Chondrocyte (in vitro differentiated cells): ENCODE measurements at regions not wholly inside any gene's neighbourhood (a gene's known extent, or its start where the extent isn't known, plus 50 kb on each side); places are given as distances from the start of the nearest gene placed in this dataset.

Experiments
- DNase-seq: peaks from one replicate; pipeline ENCODE4 v3.0.0; 2021; ENCODE audit warnings: mixed read lengths, low spot score
- H3K27ac Mint-ChIP-seq: one replicate; pipeline ENCODE4 v1.8.0; 2021; ENCODE audit warnings: mild to moderate bottlenecking, moderate library complexity, mixed read lengths; ENCODE audit not compliant: unreplicated experiment
- H3K27me3 Mint-ChIP-seq: 2 replicates; pipeline ENCODE4 v1.8.0; 2021; ENCODE audit warnings: low read depth, mixed read lengths
- H3K36me3 Mint-ChIP-seq: 2 replicates; pipeline ENCODE4 v1.8.0; 2021; ENCODE audit warnings: low read depth, mixed read lengths
- H3K4me1 Mint-ChIP-seq: 2 replicates; pipeline ENCODE4 v1.8.0; 2021; ENCODE audit warnings: low read depth, mild to moderate bottlenecking, mixed read lengths
- H3K4me3 Mint-ChIP-seq: one replicate; pipeline ENCODE4 v1.8.0; 2021; ENCODE audit warnings: mild to moderate bottlenecking, moderate library complexity, mixed read lengths; ENCODE audit not compliant: unreplicated experiment
- H3K9me3 Mint-ChIP-seq: 2 replicates; pipeline ENCODE4 v1.8.0; 2021; ENCODE audit warnings: low read depth, mixed read lengths
- TF ChIP-seq, protein P1 (sequence below): fragments of 200-600 bp; sonication (generic); IDR thresholded peaks from 2 replicates; pipeline ENCODE4 v1.5.0; 2021; ENCODE audit warnings: antibody characterized with exemption, mild to moderate bottlenecking, moderate library complexity

DNA sequence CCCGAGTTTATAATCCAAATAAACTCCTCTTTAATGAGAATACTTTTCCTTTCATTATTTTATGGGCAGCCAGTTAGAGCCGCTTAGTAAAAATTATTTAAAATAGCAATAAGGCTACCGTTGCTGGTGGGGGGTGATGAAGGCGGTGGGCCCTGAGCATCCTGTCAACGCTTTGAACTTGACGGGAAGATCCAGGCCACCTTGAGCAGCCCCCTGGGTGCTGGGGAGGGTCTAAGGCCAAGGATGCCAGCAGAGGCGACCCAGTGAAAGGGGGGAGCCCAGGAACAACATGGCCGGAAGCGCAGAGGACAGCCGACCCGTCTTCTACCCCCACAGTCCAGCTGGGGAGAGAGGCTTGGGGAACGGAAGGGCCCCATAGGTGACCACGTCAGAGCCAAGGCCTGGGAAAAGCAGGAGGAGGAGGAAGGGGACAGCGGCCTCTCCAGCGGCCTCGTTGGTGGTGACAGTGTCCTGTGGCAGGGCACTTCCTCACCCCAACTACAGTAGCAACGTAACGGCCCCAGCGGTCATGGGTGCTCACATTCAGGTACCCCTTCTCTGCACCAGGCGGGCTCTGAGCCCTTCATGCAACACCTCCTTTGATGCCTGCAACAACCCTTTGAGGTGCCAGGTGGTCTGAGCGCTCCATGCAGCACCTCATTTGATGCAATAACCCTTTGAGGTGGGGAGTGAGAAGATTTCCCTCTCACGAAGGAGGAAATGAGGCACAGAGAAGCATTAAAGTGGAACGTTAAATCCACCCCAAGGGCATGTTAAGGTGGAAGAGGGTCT is 695.3 kb downstream of the TBC1D22A start:
- H3K36me3 Mint-ChIP-seq = peaks cover 5% of the 10 kb centered on the region
- peaks cover 38% of the 10 kb centered on the region for H3K9me3 Mint-ChIP-seq
- no peak overlapping the region for H3K4me3 Mint-ChIP-seq
- no peaks in the 10 kb centered on the region for H3K27me3 Mint-ChIP-seq
- TF ChIP-seq, protein P1, sequence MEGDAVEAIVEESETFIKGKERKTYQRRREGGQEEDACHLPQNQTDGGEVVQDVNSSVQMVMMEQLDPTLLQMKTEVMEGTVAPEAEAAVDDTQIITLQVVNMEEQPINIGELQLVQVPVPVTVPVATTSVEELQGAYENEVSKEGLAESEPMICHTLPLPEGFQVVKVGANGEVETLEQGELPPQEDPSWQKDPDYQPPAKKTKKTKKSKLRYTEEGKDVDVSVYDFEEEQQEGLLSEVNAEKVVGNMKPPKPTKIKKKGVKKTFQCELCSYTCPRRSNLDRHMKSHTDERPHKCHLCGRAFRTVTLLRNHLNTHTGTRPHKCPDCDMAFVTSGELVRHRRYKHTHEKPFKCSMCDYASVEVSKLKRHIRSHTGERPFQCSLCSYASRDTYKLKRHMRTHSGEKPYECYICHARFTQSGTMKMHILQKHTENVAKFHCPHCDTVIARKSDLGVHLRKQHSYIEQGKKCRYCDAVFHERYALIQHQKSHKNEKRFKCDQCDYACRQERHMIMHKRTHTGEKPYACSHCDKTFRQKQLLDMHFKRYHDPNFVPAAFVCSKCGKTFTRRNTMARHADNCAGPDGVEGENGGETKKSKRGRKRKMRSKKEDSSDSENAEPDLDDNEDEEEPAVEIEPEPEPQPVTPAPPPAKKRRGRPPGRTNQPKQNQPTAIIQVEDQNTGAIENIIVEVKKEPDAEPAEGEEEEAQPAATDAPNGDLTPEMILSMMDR = no peak
- no peak overlapping the region for H3K27ac Mint-ChIP-seq
- no peaks in the 10 kb centered on the region for H3K4me1 Mint-ChIP-seq
- no peak for DNase-seq

DNA sequence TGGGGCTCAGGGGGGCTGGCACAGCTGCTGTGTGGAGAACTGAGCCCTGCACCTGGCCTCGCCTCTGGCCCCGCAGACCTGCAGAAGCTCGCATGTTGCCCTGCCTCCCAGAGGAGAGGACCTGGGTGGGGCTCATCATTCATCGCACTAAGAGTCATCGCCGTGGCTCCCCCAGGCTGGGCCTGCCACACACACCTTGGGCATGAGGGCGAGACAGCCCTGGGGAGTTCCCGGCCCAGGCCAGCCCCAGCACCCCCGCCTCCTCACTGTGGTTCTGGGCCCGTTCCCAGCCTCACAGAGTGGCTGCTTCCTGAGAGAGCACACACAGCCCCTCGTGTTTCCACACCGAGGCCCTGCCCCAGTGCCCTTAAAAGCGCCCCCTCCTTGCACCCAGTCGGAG is 694.6 kb downstream of the TBC1D22A start:
- Mint-ChIP-seq H3K27ac (no peak overlapping the region), H3K4me1 (no peaks in the 10 kb centered on the region), H3K36me3 (peaks cover 5% of the 10 kb centered on the region), H3K4me3 (no peak overlapping the region), H3K9me3 (peaks cover 42% of the 10 kb centered on the region), H3K27me3 (no peaks in the 10 kb centered on the region)
- DNase-seq = no peak
- TF ChIP-seq, protein P1 = no peak

DNA sequence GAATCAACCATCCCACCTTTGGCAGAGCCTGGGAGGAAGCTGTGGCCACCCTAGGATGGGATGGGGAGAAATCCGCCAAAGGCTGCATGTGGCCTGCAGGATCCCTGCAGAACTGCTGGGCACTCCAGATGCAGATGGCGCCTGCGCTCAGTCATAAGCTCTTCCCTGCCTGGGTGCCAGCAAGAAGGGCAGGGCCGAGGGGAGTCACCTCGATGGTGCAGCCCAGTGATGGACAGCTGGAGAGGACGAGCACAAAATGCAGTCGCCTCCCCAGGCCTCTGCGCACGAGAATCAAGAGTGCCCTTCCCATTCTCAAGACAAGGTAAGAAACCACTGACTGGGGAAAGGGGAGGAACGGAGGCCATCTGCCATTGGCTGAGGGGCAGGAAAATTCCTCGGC is 693.6 kb downstream of the TBC1D22A start:
- H3K27me3 Mint-ChIP-seq = no peaks in the 10 kb centered on the region
- H3K36me3 Mint-ChIP-seq = peaks cover 5% of the 10 kb centered on the region
- H3K9me3 Mint-ChIP-seq = peaks cover 44% of the 10 kb centered on the region
- no peak overlapping the region for H3K27ac Mint-ChIP-seq
- no peak for DNase-seq
- H3K4me3 Mint-ChIP-seq = no peak overlapping the region
- TF ChIP-seq, protein P1 = no peak
- H3K4me1 Mint-ChIP-seq = no peaks in the 10 kb centered on the region

DNA sequence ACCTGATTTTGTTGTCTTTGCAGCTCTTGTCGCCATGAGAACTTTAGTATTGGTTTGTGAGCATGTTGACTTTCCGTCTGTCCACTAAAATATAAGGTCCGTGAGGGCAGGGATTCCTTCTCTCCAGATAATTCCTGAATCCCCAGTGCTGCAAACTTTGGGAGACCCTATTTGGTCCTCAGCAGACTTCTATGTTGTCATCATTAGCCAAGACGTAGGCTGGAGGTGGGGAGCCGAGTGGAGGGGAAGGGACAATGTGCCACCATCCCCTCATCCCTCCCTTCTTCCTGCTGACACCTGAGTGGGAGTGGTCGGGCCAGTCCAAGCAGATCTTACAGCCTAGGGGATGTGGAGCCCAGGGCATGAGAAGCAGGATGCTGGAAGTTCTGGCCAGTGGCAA is 690.6 kb downstream of the TBC1D22A start:
- Mint-ChIP-seq H3K27me3 (no peaks in the 10 kb centered on the region), H3K4me3 (no peak overlapping the region), H3K27ac (no peak overlapping the region), H3K9me3 (peaks cover 45% of the 10 kb centered on the region), H3K4me1 (no peaks in the 10 kb centered on the region), H3K36me3 (peaks cover 6% of the 10 kb centered on the region)
- TF ChIP-seq, protein P1 = no peak
- DNase-seq = no peak

DNA sequence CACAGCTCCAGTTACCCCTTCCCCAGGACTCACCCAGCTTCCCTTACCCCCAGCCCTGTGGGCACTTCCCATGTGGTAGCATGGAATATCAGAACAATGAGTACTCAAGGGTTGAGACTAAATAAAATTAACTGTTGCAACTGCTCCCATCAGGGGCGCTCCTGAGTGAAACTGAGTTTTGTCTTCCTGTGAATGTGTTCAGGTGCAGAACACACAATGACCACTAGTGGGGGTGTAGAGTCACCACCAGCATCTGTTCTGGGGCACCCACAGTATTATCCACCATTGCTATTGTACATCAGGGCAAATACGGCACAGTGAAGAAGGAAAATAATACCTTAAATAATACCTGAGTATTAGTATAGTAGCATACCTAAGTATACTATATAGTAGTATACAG is 689.7 kb downstream of the TBC1D22A start:
- TF ChIP-seq, protein P1 = peak; percentile 16
- H3K27ac Mint-ChIP-seq = no peak overlapping the region
- DNase-seq = no peak
- H3K27me3 Mint-ChIP-seq = no peaks in the 10 kb centered on the region
- no peak overlapping the region for H3K4me3 Mint-ChIP-seq
- peaks cover 6% of the 10 kb centered on the region for H3K36me3 Mint-ChIP-seq
- H3K9me3 Mint-ChIP-seq = peaks cover 50% of the 10 kb centered on the region
- no peaks in the 10 kb centered on the region for H3K4me1 Mint-ChIP-seq
